ENCODE measurements at regions not wholly inside any gene's neighbourhood (a gene's known extent, or its start where the extent isn't known, plus 50 kb on each side); places are given as distances from the start of the nearest gene placed in this dataset.

DNA sequence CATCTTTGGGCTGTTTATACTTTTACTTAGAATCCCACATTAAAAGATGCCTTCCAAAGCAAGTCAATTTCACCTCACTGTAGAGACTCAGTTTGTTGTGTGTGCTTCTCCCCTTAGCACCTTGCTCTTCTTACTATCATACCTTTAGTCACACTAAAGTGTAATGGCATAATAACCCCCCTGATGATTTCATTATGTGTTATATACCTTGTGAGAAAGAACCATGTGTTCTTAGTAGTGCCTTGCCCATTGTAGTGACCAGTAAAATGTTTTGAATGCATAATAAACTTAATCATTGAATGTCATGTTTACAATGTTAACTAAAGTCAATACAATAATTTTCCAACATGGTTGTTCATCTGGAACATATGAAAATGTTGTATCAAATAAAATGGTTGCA, 1621.9 kb downstream of the PCDH7 start:
- TF ChIP-seq POLR2AphosphoS5 (IDR thresholded peaks at IDR 0.05), result no peak
- no peak for TF ChIP-seq CTCF (IDR thresholded peaks at IDR 0.05)
